Osteocyte (in vitro differentiated cells): ENCODE measurements at regions not wholly inside any gene's neighbourhood (a gene's known extent, or its start where the extent isn't known, plus 50 kb on each side); places are given as distances from the start of the nearest gene placed in this dataset.

Source experiments
- DNase-seq: peaks from one replicate; pipeline ENCODE4 v3.0.0; 2021; ENCODE audit warnings: mixed read lengths; ENCODE audit not compliant: unreplicated experiment; ENCODE audit errors: extremely low spot score
- H3K27ac Mint-ChIP-seq: one replicate; pipeline ENCODE4 v1.8.0; 2021; ENCODE audit warnings: mild to moderate bottlenecking, mixed read lengths; ENCODE audit not compliant: unreplicated experiment
- H3K27me3 Mint-ChIP-seq: one replicate; pipeline ENCODE4 v1.8.0; 2021; ENCODE audit warnings: mixed read lengths; ENCODE audit not compliant: unreplicated experiment
- H3K36me3 Mint-ChIP-seq: one replicate; pipeline ENCODE4 v1.8.0; 2021; ENCODE audit warnings: mixed read lengths; ENCODE audit not compliant: unreplicated experiment
- H3K4me1 Mint-ChIP-seq: one replicate; pipeline ENCODE4 v1.8.0; 2021; ENCODE audit warnings: mixed read lengths; ENCODE audit not compliant: unreplicated experiment
- H3K4me3 Mint-ChIP-seq: one replicate; pipeline ENCODE4 v1.8.0; 2021; ENCODE audit warnings: mild to moderate bottlenecking, moderate library complexity, mixed read lengths; ENCODE audit not compliant: unreplicated experiment
- H3K9me3 Mint-ChIP-seq: one replicate; pipeline ENCODE4 v1.8.0; 2021; ENCODE audit warnings: mixed read lengths; ENCODE audit not compliant: unreplicated experiment
- TF ChIP-seq, protein P1 (sequence below): fragments of 200-600 bp; sonication (generic); IDR thresholded peaks from 2 replicates; pipeline ENCODE4 v1.5.0; 2021; ENCODE audit warnings: antibody characterized with exemption, mild to moderate bottlenecking, moderate library complexity

DNA sequence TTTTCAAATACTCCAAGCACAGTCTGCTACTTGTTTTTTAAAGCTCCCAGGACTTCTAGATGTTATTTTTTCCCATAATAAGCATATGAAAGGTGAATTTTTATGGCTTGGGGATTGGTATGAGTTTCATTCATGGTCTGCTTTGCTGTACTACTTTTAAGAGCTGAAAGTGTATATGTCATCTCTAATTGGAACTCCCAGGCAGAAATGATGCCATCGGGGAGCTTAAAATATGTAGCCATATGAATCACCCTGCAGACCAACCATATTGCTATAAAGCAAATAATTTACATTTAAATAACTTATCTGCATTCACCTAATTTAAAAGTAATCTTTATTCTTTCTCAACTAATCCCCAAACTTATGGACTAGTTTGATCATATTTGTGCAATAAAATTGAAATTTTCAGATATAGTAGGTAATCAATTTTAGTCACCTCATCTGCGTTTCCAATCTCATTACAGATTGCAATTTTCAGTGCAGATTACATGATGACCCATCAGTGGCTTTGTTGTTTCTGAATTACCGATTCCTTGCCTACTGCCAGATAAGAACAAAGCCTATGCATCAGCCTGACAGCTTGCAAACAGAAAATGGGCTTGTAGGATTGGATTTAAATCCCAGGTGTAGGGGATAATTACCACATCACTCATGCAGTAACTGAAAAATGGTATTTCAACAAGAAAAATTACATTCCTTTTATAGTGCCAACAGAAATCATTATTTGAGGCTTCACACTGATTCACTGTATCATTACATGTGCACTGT is 689.4 kb downstream of the NOVA1 start:
- no peaks in the 10 kb centered on the region for H3K4me1 Mint-ChIP-seq
- no peak overlapping the region for H3K4me3 Mint-ChIP-seq
- DNase-seq = no peak
- H3K27me3 Mint-ChIP-seq = no peaks in the 10 kb centered on the region
- no peak overlapping the region for H3K27ac Mint-ChIP-seq
- peaks cover 17% of the 10 kb centered on the region for H3K9me3 Mint-ChIP-seq
- TF ChIP-seq, protein P1, sequence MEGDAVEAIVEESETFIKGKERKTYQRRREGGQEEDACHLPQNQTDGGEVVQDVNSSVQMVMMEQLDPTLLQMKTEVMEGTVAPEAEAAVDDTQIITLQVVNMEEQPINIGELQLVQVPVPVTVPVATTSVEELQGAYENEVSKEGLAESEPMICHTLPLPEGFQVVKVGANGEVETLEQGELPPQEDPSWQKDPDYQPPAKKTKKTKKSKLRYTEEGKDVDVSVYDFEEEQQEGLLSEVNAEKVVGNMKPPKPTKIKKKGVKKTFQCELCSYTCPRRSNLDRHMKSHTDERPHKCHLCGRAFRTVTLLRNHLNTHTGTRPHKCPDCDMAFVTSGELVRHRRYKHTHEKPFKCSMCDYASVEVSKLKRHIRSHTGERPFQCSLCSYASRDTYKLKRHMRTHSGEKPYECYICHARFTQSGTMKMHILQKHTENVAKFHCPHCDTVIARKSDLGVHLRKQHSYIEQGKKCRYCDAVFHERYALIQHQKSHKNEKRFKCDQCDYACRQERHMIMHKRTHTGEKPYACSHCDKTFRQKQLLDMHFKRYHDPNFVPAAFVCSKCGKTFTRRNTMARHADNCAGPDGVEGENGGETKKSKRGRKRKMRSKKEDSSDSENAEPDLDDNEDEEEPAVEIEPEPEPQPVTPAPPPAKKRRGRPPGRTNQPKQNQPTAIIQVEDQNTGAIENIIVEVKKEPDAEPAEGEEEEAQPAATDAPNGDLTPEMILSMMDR = no peak
- no peaks in the 10 kb centered on the region for H3K36me3 Mint-ChIP-seq

DNA sequence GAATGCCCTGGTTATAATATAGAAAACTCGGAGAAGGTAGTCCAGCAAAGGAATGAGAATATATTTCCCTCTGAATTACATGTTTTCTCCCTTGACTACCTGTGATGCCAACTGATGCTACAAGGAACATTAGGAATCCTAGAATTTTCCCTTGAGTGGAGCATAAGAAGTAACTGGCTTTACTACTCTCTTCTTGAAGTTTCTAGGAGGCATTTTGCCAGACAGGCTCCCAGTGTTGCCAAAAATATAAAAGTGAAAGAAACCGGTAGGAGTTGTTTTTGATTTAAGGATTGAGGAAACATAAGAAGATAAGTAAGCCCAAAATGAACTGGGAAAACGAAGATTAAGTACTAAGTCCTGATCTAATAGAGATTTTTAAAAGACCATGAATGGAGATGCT is 693.4 kb downstream of the NOVA1 start:
- TF ChIP-seq, protein P1 = no peak
- Mint-ChIP-seq H3K36me3 (no peaks in the 10 kb centered on the region), H3K4me1 (no peaks in the 10 kb centered on the region), H3K27ac (no peak overlapping the region), H3K9me3 (peaks cover 10% of the 10 kb centered on the region), H3K4me3 (no peak overlapping the region), H3K27me3 (no peaks in the 10 kb centered on the region)
- DNase-seq = no peak

DNA sequence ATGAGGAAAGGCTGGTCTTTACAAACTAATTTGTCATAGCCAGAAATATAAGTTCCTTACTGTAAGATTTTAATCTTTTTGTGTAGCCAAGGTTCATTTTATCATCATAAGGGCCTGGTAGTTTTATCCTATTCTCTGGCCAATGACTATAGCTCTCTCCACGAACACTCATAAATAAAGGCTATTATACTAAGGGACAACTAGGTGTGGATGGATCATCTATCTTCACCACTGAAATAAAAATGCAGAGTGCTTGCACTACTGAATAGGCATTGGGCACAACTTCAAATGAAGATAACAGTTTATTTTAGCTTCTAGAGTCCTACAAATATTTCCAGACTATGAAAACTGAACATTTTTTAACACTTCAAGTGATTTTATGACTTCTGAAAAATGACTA is 698.6 kb downstream of the NOVA1 start:
- no peaks in the 10 kb centered on the region for H3K36me3 Mint-ChIP-seq
- H3K27ac Mint-ChIP-seq = no peak overlapping the region
- H3K4me1 Mint-ChIP-seq = no peaks in the 10 kb centered on the region
- H3K9me3 Mint-ChIP-seq = peaks cover 30% of the 10 kb centered on the region
- H3K27me3 Mint-ChIP-seq = no peaks in the 10 kb centered on the region
- H3K4me3 Mint-ChIP-seq = no peak overlapping the region
- DNase-seq = no peak
- TF ChIP-seq, protein P1 = no peak

DNA sequence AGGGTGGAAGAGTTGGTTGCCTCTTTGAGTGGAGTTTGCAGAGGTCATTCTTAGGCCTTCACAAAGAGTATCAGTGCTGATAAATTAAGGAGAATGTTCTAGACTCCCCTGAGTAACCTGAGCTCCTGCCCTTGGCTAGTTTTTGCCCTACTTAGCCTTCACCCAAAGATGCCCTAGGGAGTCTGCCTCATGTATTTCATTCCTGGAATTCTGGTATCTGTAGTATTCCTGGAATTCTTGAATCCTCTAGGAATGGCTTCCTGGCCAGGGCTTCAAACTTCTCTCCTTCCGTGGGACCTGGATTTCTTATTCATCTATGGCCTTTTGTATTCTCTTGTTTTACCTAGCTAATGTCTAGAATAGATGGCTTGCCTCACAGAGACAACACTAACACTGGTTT is 701.1 kb downstream of the NOVA1 start:
- TF ChIP-seq, protein P1 = no peak
- peaks cover 49% of the 10 kb centered on the region for H3K9me3 Mint-ChIP-seq
- no peaks in the 10 kb centered on the region for H3K36me3 Mint-ChIP-seq
- H3K27ac Mint-ChIP-seq = no peak overlapping the region
- no peak overlapping the region for H3K4me3 Mint-ChIP-seq
- H3K27me3 Mint-ChIP-seq = no peaks in the 10 kb centered on the region
- no peak for DNase-seq
- no peaks in the 10 kb centered on the region for H3K4me1 Mint-ChIP-seq

DNA sequence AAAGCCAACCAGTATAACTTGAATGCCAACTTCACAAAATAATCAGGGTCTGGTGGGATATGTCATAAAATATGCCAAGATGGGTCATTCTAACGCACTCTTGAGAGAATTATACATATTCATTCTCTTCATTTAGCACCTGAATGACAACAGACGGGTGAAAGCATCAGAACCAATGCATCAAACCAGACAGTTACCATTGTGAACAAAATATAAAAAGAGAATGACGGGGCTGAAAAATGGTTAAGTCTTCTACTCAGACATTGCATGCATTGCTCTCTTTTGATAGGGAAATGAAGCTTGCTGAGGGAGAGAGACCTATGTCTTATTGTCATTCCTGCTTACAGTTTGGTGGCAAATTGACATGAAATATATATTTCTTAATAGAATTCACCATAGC is 702.1 kb downstream of the NOVA1 start:
- H3K4me3 Mint-ChIP-seq = no peak overlapping the region
- H3K4me1 Mint-ChIP-seq = no peaks in the 10 kb centered on the region
- TF ChIP-seq, protein P1 = no peak
- H3K36me3 Mint-ChIP-seq = no peaks in the 10 kb centered on the region
- H3K27ac Mint-ChIP-seq = no peak overlapping the region
- no peaks in the 10 kb centered on the region for H3K27me3 Mint-ChIP-seq
- no peak for DNase-seq
- peaks cover 54% of the 10 kb centered on the region for H3K9me3 Mint-ChIP-seq
